ENCODE measurements at regions not wholly inside any gene's neighbourhood (a gene's known extent, or its start where the extent isn't known, plus 50 kb on each side); places are given as distances from the start of the nearest gene placed in this dataset.
"Not testable (repeated sequence)": the region's sequence is repeated elsewhere in the genome, so short reads cannot be mapped to it uniquely, and the experiment has no call there.

DNA sequence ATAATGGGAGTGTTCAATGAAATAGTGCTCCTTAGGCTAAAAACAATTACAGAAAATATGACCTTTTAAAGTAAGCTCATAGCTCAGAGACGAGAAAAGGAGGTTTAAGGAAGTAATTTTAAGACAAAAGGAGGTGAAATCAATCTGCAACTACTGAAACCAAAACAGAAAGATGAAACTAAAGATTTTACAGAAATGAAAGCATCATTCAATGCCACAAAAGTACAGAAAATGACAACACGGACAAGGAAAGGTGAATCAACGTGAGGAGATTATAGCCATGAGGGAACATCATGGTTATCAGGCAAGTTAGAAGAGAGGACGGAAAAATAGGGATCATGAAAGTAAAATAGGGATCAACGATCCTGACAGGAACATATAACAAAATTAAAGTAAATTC, 745.2 kb downstream of the PCDH17 start:
- no peak for DNase-seq (ENCODE audit: low spot score)

DNA sequence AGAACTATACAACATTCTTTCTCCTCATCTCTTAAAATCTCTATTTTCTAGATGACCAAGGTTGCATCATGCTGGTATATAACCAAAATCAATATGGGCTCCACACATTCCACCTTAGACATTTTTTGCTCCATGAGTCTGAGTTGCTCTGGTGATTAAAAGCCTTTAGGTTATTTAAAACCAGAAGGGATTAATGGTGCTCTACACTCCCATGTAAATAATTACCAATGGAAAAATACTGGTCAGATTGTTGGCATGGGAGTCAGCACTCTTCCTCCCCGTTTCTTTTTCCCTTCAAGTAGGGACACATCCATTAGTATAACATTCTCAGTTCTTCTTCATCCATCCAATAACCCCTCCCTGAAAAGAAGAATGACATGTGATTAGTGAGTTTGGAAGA, 747.7 kb downstream of the PCDH17 start:
- no peak for DNase-seq (ENCODE audit: low spot score)

DNA sequence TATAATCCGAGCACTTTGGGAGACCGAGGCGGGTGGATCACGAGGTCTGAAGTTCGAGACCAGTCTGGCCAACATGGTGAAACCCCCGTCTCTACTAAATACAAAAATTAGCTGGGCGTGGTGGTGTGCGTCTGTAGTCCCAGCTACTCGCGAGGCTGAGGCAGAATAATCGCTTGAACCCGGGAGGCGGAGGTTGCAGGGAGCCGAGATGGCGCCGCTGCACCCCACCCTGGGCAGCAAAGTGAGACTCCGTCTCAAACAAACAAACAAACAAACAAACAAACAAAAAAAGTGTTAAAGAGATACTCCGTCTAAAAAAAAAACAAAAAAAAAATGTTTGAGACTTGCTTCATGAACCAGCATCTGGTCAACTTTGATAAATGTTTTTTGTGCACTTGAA, 753.8 kb downstream of the PCDH17 start:
- DNase-seq (ENCODE audit: low spot score): not testable (repeated sequence)

DNA sequence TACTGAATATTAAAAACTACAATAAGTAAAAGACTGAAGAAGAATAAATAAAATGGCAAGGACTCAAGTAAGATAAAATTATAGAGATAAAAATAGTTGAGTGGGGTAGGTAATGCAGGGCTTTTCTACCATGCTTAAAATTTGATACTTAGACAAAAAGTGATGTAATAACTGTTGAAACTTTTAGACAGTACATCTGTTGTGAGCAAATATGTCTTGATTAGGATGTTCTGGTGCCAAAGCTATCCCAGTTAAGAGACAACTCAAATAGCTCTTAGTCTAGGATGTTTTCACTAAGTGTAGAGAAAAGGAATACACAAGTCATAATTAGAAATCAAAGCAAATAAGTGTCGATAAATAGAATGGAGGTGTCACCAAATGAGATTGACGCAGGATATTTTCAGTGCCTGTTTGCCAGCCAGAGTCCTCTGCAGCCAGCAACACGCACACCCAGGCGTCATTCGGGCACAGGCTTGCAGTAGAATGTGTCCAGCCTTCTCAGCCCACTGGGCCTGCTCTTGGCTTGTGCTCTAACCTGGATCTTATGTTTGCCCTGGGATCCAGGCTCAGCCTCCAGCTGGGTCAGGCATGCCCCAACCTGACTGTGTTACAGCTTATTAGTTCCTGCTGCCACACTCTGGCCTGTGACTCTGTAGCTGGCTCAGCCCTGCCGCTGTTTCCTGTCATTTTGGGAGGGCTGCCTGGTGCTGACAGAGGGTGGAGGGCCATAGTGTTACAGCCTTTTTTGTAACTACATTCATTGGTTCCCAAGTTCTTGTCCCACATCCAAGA, 766.2 kb downstream of the PCDH17 start:
- no peak for DNase-seq (ENCODE audit: low spot score)

DNA sequence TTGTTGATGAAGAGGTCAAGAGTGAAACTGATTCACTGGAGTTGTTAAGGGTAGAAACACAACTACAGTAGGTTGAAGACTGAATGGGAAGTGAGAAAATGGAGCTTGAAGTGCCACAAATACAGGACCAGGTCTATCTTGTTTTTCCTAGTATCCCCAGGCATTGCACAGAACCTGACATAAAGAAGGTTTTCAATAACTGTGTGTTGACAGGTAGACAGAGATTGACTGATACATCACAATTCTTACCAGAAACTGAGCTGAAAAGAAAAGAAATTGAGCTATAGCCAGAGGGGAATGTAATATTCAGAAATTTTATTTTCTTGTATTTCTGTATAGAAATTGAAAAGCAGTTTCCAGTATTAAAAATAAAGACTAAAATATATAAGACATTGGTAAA, 767.7 kb downstream of the PCDH17 start:
- DNase-seq (ENCODE audit: low spot score): no peak

DNA sequence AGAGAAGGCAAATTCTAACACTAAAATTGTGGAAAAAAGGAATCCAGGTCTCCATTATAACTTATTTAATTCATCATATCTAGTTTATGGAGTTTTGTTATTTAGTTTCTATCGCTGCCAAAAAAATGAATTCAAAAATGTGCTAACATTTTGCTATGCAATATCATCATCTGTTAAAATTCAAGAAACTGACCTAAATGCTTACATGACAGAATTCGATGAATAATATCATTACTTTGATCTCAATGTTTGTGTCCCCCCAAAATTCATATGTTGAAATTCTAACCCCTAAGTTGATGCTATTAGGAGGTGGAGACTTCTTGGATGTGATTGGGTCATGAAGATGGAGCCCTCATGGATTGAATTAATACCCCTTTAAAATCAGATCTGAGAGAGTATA, 775.0 kb downstream of the PCDH17 start:
- DNase-seq (ENCODE audit: low spot score): no peak

DNA sequence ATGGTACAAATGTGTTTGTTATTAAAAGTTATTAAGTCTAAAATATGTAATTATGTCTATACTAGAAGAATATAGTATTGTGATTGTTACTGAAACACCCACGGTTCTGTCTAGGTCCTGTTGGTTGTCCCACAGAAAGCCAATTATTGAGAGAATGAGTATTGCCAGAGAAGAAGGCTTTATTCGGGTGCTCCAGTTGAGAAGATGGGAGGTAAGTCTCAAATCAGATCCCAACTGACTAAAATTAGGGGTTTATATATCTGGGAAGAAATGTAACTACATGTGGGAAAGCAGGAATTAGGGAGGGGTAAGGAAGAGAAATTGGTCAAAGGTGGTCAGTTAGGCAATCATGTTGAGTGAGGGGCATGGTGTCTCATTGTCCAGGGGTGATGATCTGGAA, 798.4 kb downstream of the PCDH17 start:
- DNase-seq (ENCODE audit: low spot score): no peak

DNA sequence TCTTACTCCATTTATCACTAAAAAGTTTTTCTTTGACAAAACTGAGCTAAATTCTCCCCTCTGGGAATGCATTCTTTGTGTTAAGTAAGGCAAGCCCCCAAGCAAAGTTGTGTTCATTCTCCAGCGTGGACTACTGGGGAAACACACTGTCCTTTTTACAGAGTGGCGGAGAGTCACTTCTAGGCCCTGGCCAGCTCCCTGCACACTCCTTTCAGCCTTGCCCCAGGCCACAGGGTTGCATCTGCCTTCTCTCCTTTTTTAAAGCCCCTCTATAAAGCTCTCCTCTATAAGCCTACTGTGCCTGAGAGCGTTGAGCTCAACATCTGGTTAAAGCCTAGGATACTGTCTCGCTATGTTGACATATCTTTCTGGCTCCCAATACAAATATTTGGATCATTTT, 803.4 kb downstream of the PCDH17 start:
- DNase-seq (ENCODE audit: low spot score): no peak

- DNase-seq (ENCODE audit: low spot score): no peak
Measured at GRCh38 chr13:58437427-58437826, 805.9 kb downstream of the PCDH17 start.

DNA sequence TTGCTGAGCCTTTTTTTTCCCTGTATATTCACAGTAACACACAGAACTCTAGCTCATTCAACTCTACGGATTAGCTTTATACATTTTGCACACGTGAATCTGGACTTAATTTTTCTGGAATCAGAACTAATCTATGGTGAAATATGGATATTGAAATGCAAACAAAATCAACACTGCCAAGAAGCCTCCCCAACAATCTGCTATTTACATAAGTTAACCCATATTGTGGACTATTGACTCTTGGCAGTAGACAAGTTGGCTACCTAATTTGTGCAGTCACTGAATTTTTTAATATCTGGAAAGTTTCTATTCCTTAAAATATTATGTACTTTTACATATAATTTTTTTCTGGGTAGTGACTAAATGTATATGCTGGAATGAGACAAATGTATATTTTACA, 815.4 kb downstream of the PCDH17 start:
- DNase-seq (ENCODE audit: low spot score): no peak

GRCh38 chr13:58452123-58452623, 820.6 kb downstream of the PCDH17 start:
- DNase-seq (ENCODE audit: low spot score): no peak

- no peak for DNase-seq (ENCODE audit: low spot score)
Measured at GRCh38 chr13:58455094-58455493, 823.5 kb downstream of the PCDH17 start.

DNA sequence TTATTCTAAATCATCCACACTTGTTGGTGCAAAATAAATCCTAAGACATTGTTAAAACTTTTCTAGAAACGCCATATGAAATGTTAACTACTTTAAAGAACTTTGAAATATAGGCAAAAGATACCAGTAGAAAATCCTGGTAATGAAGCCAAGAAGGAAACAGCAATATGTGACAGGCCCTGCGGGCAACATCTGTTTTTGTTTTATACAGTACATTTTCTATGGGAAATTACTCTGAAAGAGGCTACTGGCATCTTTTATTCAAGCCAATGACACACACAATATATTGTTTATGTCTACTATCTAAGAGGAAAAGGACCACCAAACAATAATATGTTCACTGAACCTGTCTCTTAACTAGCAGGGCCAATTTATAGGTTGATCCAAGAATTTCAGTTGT, 829.7 kb downstream of the PCDH17 start:
- no peak for DNase-seq (ENCODE audit: low spot score)

- no peak for DNase-seq (ENCODE audit: low spot score)
Measured at GRCh38 chr13:58463841-58464240, 832.3 kb downstream of the PCDH17 start.

DNA sequence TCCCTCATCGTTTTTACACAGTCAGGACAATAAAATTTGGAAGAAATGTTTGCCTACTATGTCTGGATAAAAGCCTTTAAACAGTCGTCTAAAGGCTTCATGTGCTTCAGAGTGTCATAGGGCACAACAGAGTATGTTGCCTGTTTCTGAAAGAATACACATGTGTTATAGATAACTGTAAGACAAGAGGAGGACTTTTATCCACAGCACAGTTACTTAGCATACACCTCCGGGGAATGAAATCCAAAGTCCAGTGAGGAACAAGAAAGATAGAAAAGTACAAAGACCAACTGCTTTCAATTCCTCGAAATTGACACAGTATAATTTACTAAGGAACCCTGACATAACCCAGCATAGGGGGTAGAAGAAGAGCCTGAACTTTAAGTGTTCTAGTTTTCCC, 835.6 kb downstream of the PCDH17 start:
- no peak for DNase-seq (ENCODE audit: low spot score)

DNA sequence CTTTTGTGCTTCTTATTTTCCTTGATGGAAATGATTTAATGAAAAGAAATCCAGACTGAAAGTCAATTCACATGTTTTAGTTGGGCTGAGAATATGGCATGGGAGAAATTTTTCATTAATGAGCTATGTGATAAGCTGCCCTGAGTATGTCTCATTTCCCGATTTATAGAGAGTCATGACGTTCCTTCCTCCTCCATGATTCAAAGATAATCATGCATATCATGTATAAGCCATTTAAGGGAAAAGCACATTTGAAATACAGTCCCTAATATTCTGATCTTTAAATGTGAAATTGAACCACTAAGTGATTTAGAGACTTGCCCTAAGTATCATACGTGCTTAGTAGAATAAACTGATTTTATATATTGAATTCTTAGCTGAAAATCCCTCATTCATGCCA, 840.9 kb downstream of the PCDH17 start:
- DNase-seq (ENCODE audit: low spot score): no peak

DNA sequence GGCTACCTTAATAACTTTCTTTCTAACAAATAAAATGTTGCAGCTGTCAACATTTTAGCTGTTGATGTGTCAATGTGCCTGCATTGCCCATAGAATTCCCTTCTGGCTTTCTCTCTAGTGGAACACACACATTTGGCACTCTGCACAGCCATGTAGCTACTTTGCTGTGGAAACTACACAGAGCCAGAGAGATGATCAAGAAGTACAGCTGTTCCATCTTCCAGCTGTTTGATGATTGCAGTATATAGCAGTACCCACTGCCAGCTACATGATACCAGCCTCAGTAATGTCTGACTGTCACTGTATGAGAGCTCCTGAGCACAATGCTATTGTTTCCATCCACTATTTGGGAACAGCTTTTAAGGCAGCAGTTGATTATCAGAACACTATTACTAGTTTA, 843.0 kb downstream of the PCDH17 start:
- DNase-seq (ENCODE audit: low spot score): no peak

DNA sequence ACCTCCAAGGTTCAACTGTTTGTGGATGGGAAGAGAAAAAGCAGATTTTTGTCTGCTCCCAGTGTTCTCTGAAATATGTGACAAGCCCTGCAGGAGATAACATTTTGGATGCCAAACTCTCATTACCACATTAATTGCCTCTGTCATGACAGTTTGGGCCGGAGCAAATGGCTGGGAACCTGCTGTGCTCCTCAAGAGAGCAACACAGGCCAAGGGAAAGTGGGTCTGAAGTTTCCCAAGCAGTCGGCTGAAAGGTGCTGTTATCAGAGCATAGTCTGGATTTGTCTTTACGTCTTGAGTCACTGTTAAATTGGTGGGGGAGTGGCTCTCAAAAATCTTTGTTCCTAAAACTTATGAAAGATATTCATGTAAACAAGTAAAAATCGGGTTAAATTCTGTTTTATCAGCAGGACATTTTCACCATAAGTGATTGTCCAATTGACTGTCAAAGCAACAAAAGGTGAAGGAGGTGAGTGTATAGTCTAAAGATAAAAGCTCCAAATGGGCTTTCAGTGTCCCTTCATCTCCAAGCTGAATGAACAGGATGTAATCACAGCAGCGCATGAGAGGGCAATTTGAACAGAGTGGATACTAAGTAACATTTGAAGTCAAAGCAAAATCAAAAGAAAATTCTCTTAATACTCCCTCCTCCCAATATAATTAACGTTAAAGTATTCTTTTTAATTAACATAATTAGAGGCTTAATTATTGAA, 844.8 kb downstream of the PCDH17 start:
- no peak for DNase-seq (ENCODE audit: low spot score)

GRCh38 chr13:58478858-58479257, 847.3 kb downstream of the PCDH17 start:
- DNase-seq (ENCODE audit: low spot score): no peak

- DNase-seq (ENCODE audit: low spot score): no peak
Measured at GRCh38 chr13:58480061-58480460, 848.5 kb downstream of the PCDH17 start.

GRCh38 chr13:58488251-58488650, 856.7 kb downstream of the PCDH17 start:
- DNase-seq (ENCODE audit: low spot score): no peak

GRCh38 chr13:58495668-58496067, 864.1 kb downstream of the PCDH17 start:
- DNase-seq (ENCODE audit: low spot score): no peak

GRCh38 chr13:58500938-58501337, 869.4 kb downstream of the PCDH17 start:
- DNase-seq (ENCODE audit: low spot score): no peak
